SK-N-SH (cell line): ENCODE measurements at regions not wholly inside any gene's neighbourhood (a gene's known extent, or its start where the extent isn't known, plus 50 kb on each side); places are given as distances from the start of the nearest gene placed in this dataset.

ENCODE experiments used
- ELF1 ChIP-seq: IDR thresholded peaks from 2 replicates; pipeline ENCODE4 v1.4.0; 2012
- POLR2AphosphoS5 ChIP-seq: IDR thresholded peaks from 2 replicates; pipeline ENCODE4 v1.6.1; 2012; ENCODE audit warnings: low read depth, low read length
- RAD21 ChIP-seq: IDR thresholded peaks from 2 replicates; pipeline ENCODE4 v1.6.1; 2012; ENCODE audit warnings: mild to moderate bottlenecking, low read length
- SMC3 ChIP-seq: IDR thresholded peaks from 2 replicates; pipeline ENCODE4 v1.6.1; 2012; ENCODE audit warnings: low read depth, low read length, improper control_type of control experiment
- TAF1 ChIP-seq: IDR thresholded peaks from 2 replicates; pipeline ENCODE4 v1.6.1; 2012; ENCODE audit warnings: low read depth, mild to moderate bottlenecking, low read length, moderate library complexity, borderline replicate concordance
- TF ChIP-seq, protein P1 (sequence below): fragments of 200-600 bp; sonication (generic); IDR thresholded peaks from 2 replicates; pipeline ENCODE4 v1.6.1; 2017; ENCODE audit warnings: antibody characterized with exemption, mild to moderate bottlenecking, moderate library complexity

DNA sequence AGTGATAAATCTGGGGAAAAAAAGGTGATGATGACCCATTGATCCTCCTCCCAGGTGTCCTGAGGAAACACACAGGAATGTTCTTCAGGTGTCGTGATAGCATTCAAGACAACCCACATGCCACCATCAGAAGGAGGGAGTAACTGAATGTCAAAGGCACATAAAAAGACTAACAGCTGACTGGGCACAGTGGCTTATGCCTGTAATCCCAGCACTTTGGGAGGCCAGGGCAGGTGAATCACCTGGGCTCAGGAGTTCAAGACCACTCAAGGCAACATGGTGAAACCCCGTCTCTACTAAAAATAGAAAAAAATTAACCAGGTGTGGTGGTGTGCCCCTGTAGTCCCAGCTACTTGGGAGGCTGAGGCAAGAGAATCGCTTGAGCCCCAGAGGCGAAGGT lies 82.3 kb upstream of the CST7 start:
- no peak for TF ChIP-seq ELF1
- TF ChIP-seq, protein P1, sequence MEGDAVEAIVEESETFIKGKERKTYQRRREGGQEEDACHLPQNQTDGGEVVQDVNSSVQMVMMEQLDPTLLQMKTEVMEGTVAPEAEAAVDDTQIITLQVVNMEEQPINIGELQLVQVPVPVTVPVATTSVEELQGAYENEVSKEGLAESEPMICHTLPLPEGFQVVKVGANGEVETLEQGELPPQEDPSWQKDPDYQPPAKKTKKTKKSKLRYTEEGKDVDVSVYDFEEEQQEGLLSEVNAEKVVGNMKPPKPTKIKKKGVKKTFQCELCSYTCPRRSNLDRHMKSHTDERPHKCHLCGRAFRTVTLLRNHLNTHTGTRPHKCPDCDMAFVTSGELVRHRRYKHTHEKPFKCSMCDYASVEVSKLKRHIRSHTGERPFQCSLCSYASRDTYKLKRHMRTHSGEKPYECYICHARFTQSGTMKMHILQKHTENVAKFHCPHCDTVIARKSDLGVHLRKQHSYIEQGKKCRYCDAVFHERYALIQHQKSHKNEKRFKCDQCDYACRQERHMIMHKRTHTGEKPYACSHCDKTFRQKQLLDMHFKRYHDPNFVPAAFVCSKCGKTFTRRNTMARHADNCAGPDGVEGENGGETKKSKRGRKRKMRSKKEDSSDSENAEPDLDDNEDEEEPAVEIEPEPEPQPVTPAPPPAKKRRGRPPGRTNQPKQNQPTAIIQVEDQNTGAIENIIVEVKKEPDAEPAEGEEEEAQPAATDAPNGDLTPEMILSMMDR: no peak
- TF ChIP-seq SMC3: no peak
- TF ChIP-seq TAF1: no peak
- no peak for TF ChIP-seq RAD21
- TF ChIP-seq POLR2AphosphoS5: no peak
